GM19438 (cell line): ENCODE measurements at regions not wholly inside any gene's neighbourhood (a gene's known extent, or its start where the extent isn't known, plus 50 kb on each side); places are given as distances from the start of the nearest gene placed in this dataset.

ENCODE experiments used
- ATAC-seq: cut with Tn5 transposase; IDR thresholded peaks from one replicate; pipeline ENCODE4 v1.9.1; 2021; ENCODE audit warnings: low read depth; ENCODE audit not compliant: unreplicated experiment

- no peak for ATAC-seq
Measured at GRCh38 chr16:82504836-82505235, 121.9 kb upstream of the CDH13 start.

- no peak for ATAC-seq
Measured at GRCh38 chr16:82499302-82499701, 127.5 kb upstream of the CDH13 start.

GRCh38 chr16:82497139-82497538 lies 129.6 kb upstream of the CDH13 start:
- ATAC-seq: no peak

- ATAC-seq: no peak
Measured at GRCh38 chr16:82488460-82488859, 138.3 kb upstream of the CDH13 start.

- no peak for ATAC-seq
Measured at GRCh38 chr16:82481455-82481854, 145.3 kb upstream of the CDH13 start.

GRCh38 chr16:82476786-82477185 lies 150.0 kb upstream of the CDH13 start:
- ATAC-seq: no peak

GRCh38 chr16:82470620-82471152 lies 156.1 kb upstream of the CDH13 start:
- no peak for ATAC-seq

- no peak for ATAC-seq
Measured at GRCh38 chr16:82470016-82470415, 156.8 kb upstream of the CDH13 start.

- ATAC-seq: no peak
Measured at GRCh38 chr16:82464187-82464586, 162.6 kb upstream of the CDH13 start.

- no peak for ATAC-seq
Measured at GRCh38 chr16:82460766-82461165, 166.0 kb upstream of the CDH13 start.

- ATAC-seq: no peak
Measured at GRCh38 chr16:82459580-82460256, 167.1 kb upstream of the CDH13 start.

GRCh38 chr16:82456683-82457082 lies 170.1 kb upstream of the CDH13 start:
- ATAC-seq: no peak

- ATAC-seq: no peak
Measured at GRCh38 chr16:82454566-82454965, 172.2 kb upstream of the CDH13 start.

- no peak for ATAC-seq
Measured at GRCh38 chr16:82454152-82454551, 172.6 kb upstream of the CDH13 start.

- no peak for ATAC-seq
Measured at GRCh38 chr16:82452004-82452756, 174.6 kb upstream of the CDH13 start.

- ATAC-seq: no peak
Measured at GRCh38 chr16:82451449-82451848, 175.3 kb upstream of the CDH13 start.

- ATAC-seq: no peak
Measured at GRCh38 chr16:82440336-82440735, 186.4 kb upstream of the CDH13 start.

- no peak for ATAC-seq
Measured at GRCh38 chr16:82439678-82440293, 187.0 kb upstream of the CDH13 start.

GRCh38 chr16:82433042-82433441 lies 193.7 kb upstream of the CDH13 start:
- ATAC-seq: no peak

GRCh38 chr16:82432261-82432660 lies 194.5 kb upstream of the CDH13 start:
- ATAC-seq: no peak

GRCh38 chr16:82425661-82426060 lies 201.1 kb upstream of the CDH13 start:
- ATAC-seq: no peak

GRCh38 chr16:82421851-82422250 lies 204.9 kb upstream of the CDH13 start:
- no peak for ATAC-seq
